T-cell (primary cell): ENCODE measurements at regions not wholly inside any gene's neighbourhood (a gene's known extent, or its start where the extent isn't known, plus 50 kb on each side); places are given as distances from the start of the nearest gene placed in this dataset.

Experiments used
- ATAC-seq, 4 experiments: fragments of 200-7000 bp in 3 of 4; fragments of 150-1000 bp in 1 of 4; cut with Tn5 transposase; replicated peaks in 1 of 4; 1 replicate in 3 of 4; 2 replicates in 1 of 4; pipeline ENCODE4 v1.10.0; 2021; ENCODE audit warnings: moderate library complexity in 3 of 4, mild to moderate bottlenecking in 2 of 4, moderate number of reproducible peaks in 1 of 4
- CTCF ChIA-PET, 2 donors: fragments of 300-600 bp; sonication (Branson Sonifier 250); formaldehyde crosslinking; loops; one replicate each; lab custom pipeline; 2022; ENCODE audit warnings: antibody characterized with exemption in 2 of 2; lab: Charles Lee
- POLR2A ChIA-PET, 2 donors: fragments of 300-600 bp; sonication (Branson Sonifier 250); formaldehyde crosslinking; loops; one replicate each; lab custom pipeline; 2022; ENCODE audit warnings: antibody characterized with exemption in 2 of 2; lab: Charles Lee
- DNase-seq, 35 experiments: peaks; one replicate each; pipeline versions ENCODE4 v3.0.0 to v3.0.0-alpha.2; 2013 to 2023
- H3K27ac ChIP-seq: one replicate; pipeline ENCODE4 v1.5.1; 2013; ENCODE audit warnings: low read length
- H3K27me3 ChIP-seq, 2 experiments: replicated peaks in 1 of 2; 1 replicate in 1 of 2; 2 replicates in 1 of 2; pipeline versions ENCODE4 v1.6.1 to v1.7.0; 2013; ENCODE audit warnings: low read length in 1 of 2, mixed read lengths in 1 of 2; ENCODE audit not compliant: control insufficient read depth in 2 of 2, insufficient read depth in 2 of 2; ENCODE audit errors: extremely low read depth in 1 of 2
- H3K36me3 ChIP-seq, 2 donors: 1 replicate in 1 of 2; 2 replicates in 1 of 2; pipeline versions ENCODE4 v1.6.1 to v1.7.0; 2013; ENCODE audit warnings: low read length in 1 of 2; ENCODE audit not compliant: control insufficient read depth in 2 of 2, insufficient read depth in 1 of 2; ENCODE audit errors: extremely low read depth in 1 of 2
- H3K4me1 ChIP-seq, 2 experiments: 1 replicate in 1 of 2; 2 replicates in 1 of 2; pipeline versions ENCODE4 v1.6.1 to v1.7.0; 2013; ENCODE audit warnings: low read length in 2 of 2, mixed read lengths in 1 of 2; ENCODE audit not compliant: insufficient read depth in 2 of 2, control insufficient read depth in 1 of 2; ENCODE audit errors: extremely low read depth in 1 of 2
- H3K4me3 ChIP-seq, 2 donors: 1 replicate in 1 of 2; 2 replicates in 1 of 2; pipeline versions ENCODE4 v1.5.1 to v1.7.0; 2013; ENCODE audit warnings: mild to moderate bottlenecking in 2 of 2, low read length in 1 of 2, moderate library complexity in 1 of 2; ENCODE audit not compliant: control insufficient read depth in 1 of 2; ENCODE audit errors: extremely low read depth in 1 of 2
- H3K9me3 ChIP-seq: 2 replicates; pipeline ENCODE4 v1.7.0; 2013
- H3K27ac Mint-ChIP-seq, 2 donors: one replicate each; pipeline ENCODE4 v1.8.0; 2020 to 2021; ENCODE audit warnings: mild to moderate bottlenecking in 2 of 2, mixed read lengths in 2 of 2
- H3K27me3 Mint-ChIP-seq, 2 donors: one replicate each; pipeline ENCODE4 v1.8.0; 2021 to 2022; ENCODE audit warnings: mixed read lengths in 2 of 2
- H3K36me3 Mint-ChIP-seq: one replicate; pipeline ENCODE4 v1.8.0; 2021; ENCODE audit warnings: mixed read lengths
- H3K4me1 Mint-ChIP-seq, 3 donors: one replicate each; pipeline ENCODE4 v1.8.0; 2020 to 2022; ENCODE audit warnings: mixed read lengths in 3 of 3, mild to moderate bottlenecking in 1 of 3
- H3K4me3 Mint-ChIP-seq, 3 donors: one replicate each; pipeline ENCODE4 v1.8.0; 2020 to 2022; ENCODE audit warnings: mild to moderate bottlenecking in 3 of 3, mixed read lengths in 3 of 3, moderate library complexity in 3 of 3
- H3K9me3 Mint-ChIP-seq, 3 donors: one replicate each; pipeline ENCODE4 v1.8.0; 2020 to 2022; ENCODE audit warnings: mixed read lengths in 3 of 3
- WGBS: methylation state at CpG from one replicate; pipeline ENCODE4 v1.1.5; 2013; ENCODE audit warnings: missing lambda C conversion rate; ENCODE audit not compliant: insufficient coverage; 5-methylcytosine and 5-hydroxymethylcytosine counted together

GRCh38 chr13:106882246-106882645 lies 314.3 kb upstream of the ARGLU1 start:
- Mint-ChIP-seq H3K4me3 (no peak overlapping the region), H3K27ac (no peak overlapping the region), H3K27me3 (peaks cover 3 to 4% of the 10 kb centered on the region in 2 donors), H3K36me3 (no peaks in the 10 kb centered on the region), H3K4me1 (no peaks in the 10 kb centered on the region), H3K9me3 (no peaks in the 10 kb centered on the region)
- CTCF ChIA-PET = no interaction called here
- no peaks in the 10 kb centered on the region for H3K9me3 ChIP-seq
- 45% methylated on average over 2 of the region's 6 CpGs for WGBS
- ATAC-seq = no peak
- H3K27ac ChIP-seq = no peak overlapping the region
- POLR2A ChIA-PET = no interaction called here
- H3K36me3 ChIP-seq = no peaks in the 10 kb centered on the region
- peaks cover 0 to 3% of the 10 kb centered on the region in 2 experiments for H3K27me3 ChIP-seq
- H3K4me3 ChIP-seq = no peak overlapping the region
- no peak for DNase-seq
- H3K4me1 ChIP-seq = no peaks in the 10 kb centered on the region

- CTCF ChIA-PET = no interaction called here
- no peaks in the 10 kb centered on the region for H3K9me3 Mint-ChIP-seq
Observed at GRCh38 chr13:106879806-106880205, 311.9 kb upstream of the ARGLU1 start.

GRCh38 chr13:106874323-106874722 lies 306.4 kb upstream of the ARGLU1 start:
- no CpG with 5 or more reads among the region's 2 CpGs for WGBS
- ATAC-seq (no peak), DNase-seq (no peak)
- no peak overlapping the region for H3K4me3 Mint-ChIP-seq
- no peaks in the 10 kb centered on the region for H3K4me1 Mint-ChIP-seq
- CTCF ChIA-PET = no interaction called here
- Histone ChIP-seq H3K9me3 (no peaks in the 10 kb centered on the region), H3K27me3 (no peaks in the 10 kb centered on the region), H3K36me3 (no peaks in the 10 kb centered on the region), H3K4me1 (no peaks in the 10 kb centered on the region), H3K27ac (no peak overlapping the region), H3K4me3 (no peak overlapping the region)
- no peaks in the 10 kb centered on the region for H3K9me3 Mint-ChIP-seq
- H3K27ac Mint-ChIP-seq = no peak overlapping the region
- POLR2A ChIA-PET = no interaction called here
- H3K36me3 Mint-ChIP-seq = no peaks in the 10 kb centered on the region
- H3K27me3 Mint-ChIP-seq = peaks cover 0 to 3% of the 10 kb centered on the region in 2 donors

More at GRCh38 chr13:106879806-106880205, 311.9 kb upstream of the ARGLU1 start:
- no peaks in the 10 kb centered on the region for H3K36me3 Mint-ChIP-seq
- no peaks in the 10 kb centered on the region for H3K4me1 ChIP-seq
- H3K27me3 Mint-ChIP-seq = peaks cover 0 to 4% of the 10 kb centered on the region in 2 donors
- H3K9me3 ChIP-seq = no peaks in the 10 kb centered on the region
- H3K4me3 ChIP-seq = no peak overlapping the region
- POLR2A ChIA-PET = no interaction called here
- no CpG with 5 or more reads among the region's 3 CpGs for WGBS
- no peak overlapping the region for H3K27ac ChIP-seq
- DNase-seq (no peak), ATAC-seq (no peak)
- no peaks in the 10 kb centered on the region for H3K4me1 Mint-ChIP-seq
- H3K36me3 ChIP-seq = no peaks in the 10 kb centered on the region
- no peak overlapping the region for H3K27ac Mint-ChIP-seq
- H3K27me3 ChIP-seq = peaks cover 0 to under 1% of the 10 kb centered on the region in 2 experiments
- H3K4me3 Mint-ChIP-seq = no peak overlapping the region

GRCh38 chr13:106873810-106874209 lies 305.9 kb upstream of the ARGLU1 start:
- peaks cover 0 to 3% of the 10 kb centered on the region in 2 donors for H3K27me3 Mint-ChIP-seq
- H3K9me3 Mint-ChIP-seq = no peaks in the 10 kb centered on the region
- Histone ChIP-seq H3K27ac (no peak overlapping the region), H3K36me3 (no peaks in the 10 kb centered on the region), H3K4me3 (no peak overlapping the region), H3K4me1 (no peaks in the 10 kb centered on the region), H3K27me3 (peaks cover 0 to 2% of the 10 kb centered on the region in 2 experiments), H3K9me3 (no peaks in the 10 kb centered on the region)
- ATAC-seq (no peak), DNase-seq (no peak)
- H3K36me3 Mint-ChIP-seq = no peaks in the 10 kb centered on the region
- CTCF ChIA-PET = no interaction called here
- H3K4me1 Mint-ChIP-seq = no peaks in the 10 kb centered on the region
- H3K27ac Mint-ChIP-seq = no peak overlapping the region
- POLR2A ChIA-PET = no interaction called here
- H3K4me3 Mint-ChIP-seq = no peak overlapping the region
- 67% methylated on average over 1 of the region's 1 CpG for WGBS

GRCh38 chr13:106867249-106867648 lies 299.3 kb upstream of the ARGLU1 start:
- WGBS = 8% methylated on average over 5 of the region's 13 CpGs
- H3K36me3 Mint-ChIP-seq = no peaks in the 10 kb centered on the region
- H3K9me3 Mint-ChIP-seq = peaks cover 0 to 2% (median 0%) of the 10 kb centered on the region in 3 donors
- Histone ChIP-seq H3K9me3 (no peaks in the 10 kb centered on the region), H3K4me1 (no peaks in the 10 kb centered on the region), H3K27ac (no peak overlapping the region), H3K36me3 (no peaks in the 10 kb centered on the region), H3K27me3 (peaks cover 0 to 2% of the 10 kb centered on the region in 2 experiments), H3K4me3 (no peak overlapping the region)
- CTCF ChIA-PET = no interaction called here
- ATAC-seq (no peak), DNase-seq (no peak)
- POLR2A ChIA-PET = no interaction called here
- H3K27me3 Mint-ChIP-seq = peaks cover 0 to 6% of the 10 kb centered on the region in 2 donors
- no peak overlapping the region for H3K27ac Mint-ChIP-seq
- H3K4me3 Mint-ChIP-seq = no peak overlapping the region
- H3K4me1 Mint-ChIP-seq = peaks cover 0 to 4% (median 0%) of the 10 kb centered on the region in 3 donors

GRCh38 chr13:106865716-106866440 lies 297.9 kb upstream of the ARGLU1 start:
- Histone ChIP-seq H3K36me3 (no peaks in the 10 kb centered on the region), H3K9me3 (no peaks in the 10 kb centered on the region), H3K27ac (no peak overlapping the region), H3K27me3 (peaks cover 0 to 2% of the 10 kb centered on the region in 2 experiments), H3K4me3 (no peak overlapping the region), H3K4me1 (no peaks in the 10 kb centered on the region)
- POLR2A ChIA-PET = no interaction called here
- H3K36me3 Mint-ChIP-seq = no peaks in the 10 kb centered on the region
- no peak for DNase-seq
- peaks cover 0 to 6% of the 10 kb centered on the region in 2 donors for H3K27me3 Mint-ChIP-seq
- H3K9me3 Mint-ChIP-seq = peaks cover 0 to 2% (median 0%) of the 10 kb centered on the region in 3 donors
- H3K27ac Mint-ChIP-seq = no peak overlapping the region
- no peak for ATAC-seq
- no CpG with 5 or more reads among the region's 3 CpGs for WGBS
- CTCF ChIA-PET = no interaction called here
- peaks cover 0 to 4% (median 0%) of the 10 kb centered on the region in 3 donors for H3K4me1 Mint-ChIP-seq
- H3K4me3 Mint-ChIP-seq = no peak overlapping the region
